Endothelial cell (in vitro differentiated cells): ENCODE measurements at regions not wholly inside any gene's neighbourhood (a gene's known extent, or its start where the extent isn't known, plus 50 kb on each side); places are given as distances from the start of the nearest gene placed in this dataset.

Experiments used
- DNase-seq: peaks from one replicate; pipeline ENCODE4 v3.0.0; 2021; ENCODE audit warnings: low spot score
- H3K27ac Mint-ChIP-seq: one replicate; pipeline ENCODE4 v1.8.0; 2021; ENCODE audit warnings: mixed read lengths, inconsistent platforms; ENCODE audit not compliant: unreplicated experiment
- H3K27me3 Mint-ChIP-seq: one replicate; pipeline ENCODE4 v1.8.0; 2021; ENCODE audit warnings: mild to moderate bottlenecking, moderate library complexity, mixed read lengths, inconsistent platforms; ENCODE audit not compliant: unreplicated experiment
- H3K36me3 Mint-ChIP-seq: one replicate; pipeline ENCODE4 v1.8.0; 2021; ENCODE audit warnings: mild to moderate bottlenecking, low read depth, mixed read lengths, inconsistent platforms; ENCODE audit not compliant: unreplicated experiment
- H3K4me1 Mint-ChIP-seq: one replicate; pipeline ENCODE4 v1.8.0; 2021; ENCODE audit warnings: mild to moderate bottlenecking, mixed read lengths, inconsistent platforms; ENCODE audit not compliant: unreplicated experiment
- H3K4me3 Mint-ChIP-seq: one replicate; pipeline ENCODE4 v1.8.0; 2021; ENCODE audit warnings: mild to moderate bottlenecking, mixed read lengths, inconsistent platforms; ENCODE audit not compliant: unreplicated experiment
- H3K9me3 Mint-ChIP-seq: one replicate; pipeline ENCODE4 v1.8.0; 2021; ENCODE audit warnings: mixed read lengths, inconsistent platforms; ENCODE audit not compliant: unreplicated experiment
- CTCF ChIP-seq: fragments of 200-600 bp; sonication (generic); IDR thresholded peaks from one replicate; pipeline ENCODE4 v1.5.0; 2021; ENCODE audit warnings: antibody characterized with exemption; ENCODE audit not compliant: unreplicated experiment

GRCh38 chr13:22017226-22017625 is 346.4 kb downstream of the FGF9 start:
- no peak for DNase-seq
- Mint-ChIP-seq H3K36me3 (no peaks in the 10 kb centered on the region), H3K27me3 (no peaks in the 10 kb centered on the region), H3K4me3 (no peak overlapping the region), H3K27ac (no peak overlapping the region), H3K9me3 (no peaks in the 10 kb centered on the region), H3K4me1 (no peaks in the 10 kb centered on the region)
- no peak for TF ChIP-seq CTCF

- H3K4me1 Mint-ChIP-seq: no peaks in the 10 kb centered on the region
- no peak for TF ChIP-seq CTCF
- H3K4me3 Mint-ChIP-seq: no peak overlapping the region
- H3K27ac Mint-ChIP-seq: no peak overlapping the region
- no peaks in the 10 kb centered on the region for H3K9me3 Mint-ChIP-seq
- H3K36me3 Mint-ChIP-seq: no peaks in the 10 kb centered on the region
- H3K27me3 Mint-ChIP-seq: no peaks in the 10 kb centered on the region
- DNase-seq: no peak
Measured at GRCh38 chr13:22018076-22018835, 347.4 kb downstream of the FGF9 start.

DNA sequence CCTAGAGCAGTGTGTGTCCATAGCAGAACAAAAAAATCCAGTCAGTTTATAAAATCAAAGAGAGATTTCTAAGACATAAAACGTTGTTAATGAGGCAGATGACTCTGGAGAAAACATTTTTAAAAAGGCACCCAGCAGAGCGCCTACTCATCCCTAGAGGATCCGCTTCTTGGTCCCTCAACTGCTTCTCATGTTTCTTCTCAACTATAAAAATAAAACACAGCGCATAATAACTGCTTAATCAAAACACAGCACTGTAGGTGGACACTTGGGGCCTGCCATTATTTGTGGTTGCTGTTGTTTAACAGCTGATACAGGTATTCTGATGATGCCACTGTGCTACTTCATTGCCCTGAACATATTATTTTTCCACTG is 347.9 kb downstream of the FGF9 start:
- H3K4me3 Mint-ChIP-seq: no peak overlapping the region
- H3K36me3 Mint-ChIP-seq: no peaks in the 10 kb centered on the region
- DNase-seq: no peak
- no peaks in the 10 kb centered on the region for H3K4me1 Mint-ChIP-seq
- no peak overlapping the region for H3K27ac Mint-ChIP-seq
- no peak for TF ChIP-seq CTCF
- no peaks in the 10 kb centered on the region for H3K27me3 Mint-ChIP-seq
- no peaks in the 10 kb centered on the region for H3K9me3 Mint-ChIP-seq

- H3K4me3 Mint-ChIP-seq: no peak overlapping the region
- no peak for TF ChIP-seq CTCF
- no peak overlapping the region for H3K27ac Mint-ChIP-seq
- H3K4me1 Mint-ChIP-seq: no peaks in the 10 kb centered on the region
- DNase-seq: no peak
- H3K9me3 Mint-ChIP-seq: no peaks in the 10 kb centered on the region
- H3K36me3 Mint-ChIP-seq: no peaks in the 10 kb centered on the region
- H3K27me3 Mint-ChIP-seq: peaks cover 2% of the 10 kb centered on the region
Measured at GRCh38 chr13:22024381-22024994, 353.6 kb downstream of the FGF9 start.

GRCh38 chr13:22027566-22027965 is 356.7 kb downstream of the FGF9 start:
- TF ChIP-seq CTCF: no peak
- no peaks in the 10 kb centered on the region for H3K9me3 Mint-ChIP-seq
- H3K4me3 Mint-ChIP-seq: no peak overlapping the region
- peaks cover 2% of the 10 kb centered on the region for H3K27me3 Mint-ChIP-seq
- no peaks in the 10 kb centered on the region for H3K4me1 Mint-ChIP-seq
- H3K36me3 Mint-ChIP-seq: no peaks in the 10 kb centered on the region
- H3K27ac Mint-ChIP-seq: no peak overlapping the region
- no peak for DNase-seq
